ENCODE measurements at regions not wholly inside any gene's neighbourhood (a gene's known extent, or its start where the extent isn't known, plus 50 kb on each side); places are given as distances from the start of the nearest gene placed in this dataset.

DNA sequence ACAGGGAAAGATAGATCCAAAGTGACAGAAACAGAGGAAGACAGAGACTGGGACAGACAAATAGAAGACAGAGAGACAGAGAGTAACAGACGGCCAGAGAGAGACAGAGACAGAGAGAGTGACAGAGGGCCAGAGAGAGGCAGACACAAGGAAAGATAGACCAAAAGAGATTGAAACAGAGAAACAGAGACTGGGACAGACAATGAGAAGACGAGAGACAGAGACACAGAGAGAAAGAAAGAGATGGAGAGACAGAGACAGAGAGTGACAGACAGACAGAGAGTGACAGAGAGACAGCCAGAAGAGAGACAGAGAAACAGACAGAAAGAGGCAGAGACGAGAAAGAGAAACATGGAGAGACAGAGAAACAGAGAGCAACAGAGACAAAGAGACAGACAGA is 127.3 kb downstream of the UQCRFS1 start:
- H3K36me3 ChIP-seq = no peaks in the 10 kb centered on the region
- no peak for TF ChIP-seq Cebpa-rat (IDR thresholded peaks at IDR 0.05)
- H3K27ac ChIP-seq = no peak overlapping the region
- no peak overlapping the region for H3K9ac ChIP-seq
- no peaks in the 10 kb centered on the region for H4K20me1 ChIP-seq
- no peak overlapping the region for H3K4me2 ChIP-seq
- no peaks in the 10 kb centered on the region for H3K27me3 ChIP-seq
- H3K4me1 ChIP-seq = peaks cover 4% of the 10 kb centered on the region
- no peaks in the 10 kb centered on the region for H3K9me3 ChIP-seq
- H3K4me3 ChIP-seq = no peak overlapping the region

DNA sequence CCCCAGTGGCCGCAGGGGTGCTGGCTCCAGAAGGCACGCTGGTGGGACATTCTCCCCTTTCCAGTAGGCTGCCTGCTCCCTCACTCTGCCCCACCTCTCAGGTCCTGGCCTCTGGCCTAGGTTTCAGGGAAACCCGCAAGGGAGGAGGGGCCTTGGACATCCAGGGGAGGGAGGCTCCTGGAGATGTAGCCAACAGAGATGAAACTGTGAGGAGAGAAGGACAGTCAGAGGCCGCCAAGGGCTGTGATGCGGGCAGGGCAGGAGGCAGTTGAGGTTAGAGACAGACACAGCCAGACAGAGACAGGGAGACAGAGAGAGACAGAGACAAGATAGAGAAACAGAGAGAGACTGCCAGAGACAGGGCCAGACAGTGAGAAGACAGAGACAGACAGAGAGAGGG is 127.7 kb downstream of the UQCRFS1 start:
- no peak overlapping the region for H3K9ac ChIP-seq
- H3K4me3 ChIP-seq = no peak overlapping the region
- no peak overlapping the region for H3K27ac ChIP-seq
- TF ChIP-seq Cebpa-rat (IDR thresholded peaks at IDR 0.05) = no peak
- no peaks in the 10 kb centered on the region for H3K36me3 ChIP-seq
- peaks cover 6% of the 10 kb centered on the region for H3K4me1 ChIP-seq
- no peaks in the 10 kb centered on the region for H3K27me3 ChIP-seq
- H3K4me2 ChIP-seq = no peak overlapping the region
- no peaks in the 10 kb centered on the region for H3K9me3 ChIP-seq
- no peaks in the 10 kb centered on the region for H4K20me1 ChIP-seq

DNA sequence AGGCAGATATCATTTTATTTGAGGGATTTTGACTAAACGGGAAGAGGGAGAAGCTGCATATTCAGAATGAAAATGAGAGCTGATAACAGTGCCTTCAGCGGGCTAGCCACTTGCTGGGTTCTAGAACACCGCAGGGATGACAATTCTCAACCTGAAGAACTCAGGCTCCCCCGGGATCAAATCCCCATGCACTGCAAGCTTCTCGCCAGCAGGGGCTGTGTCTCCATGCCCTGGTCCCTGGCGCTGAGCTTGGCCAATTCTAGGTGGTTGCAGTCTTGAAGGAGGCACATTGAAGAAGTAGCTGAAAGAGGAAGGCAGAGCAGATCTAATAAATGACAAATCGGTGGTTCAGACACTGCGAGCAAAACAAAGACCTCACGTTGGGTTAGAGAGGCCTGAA is 128.7 kb downstream of the UQCRFS1 start:
- H3K4me1 ChIP-seq = peaks cover 6% of the 10 kb centered on the region
- H3K4me2 ChIP-seq = no peak overlapping the region
- no peak overlapping the region for H3K9ac ChIP-seq
- H3K36me3 ChIP-seq = no peaks in the 10 kb centered on the region
- no peaks in the 10 kb centered on the region for H4K20me1 ChIP-seq
- no peak overlapping the region for H3K4me3 ChIP-seq
- no peak for TF ChIP-seq Cebpa-rat (IDR thresholded peaks at IDR 0.05)
- no peaks in the 10 kb centered on the region for H3K9me3 ChIP-seq
- no peak overlapping the region for H3K27ac ChIP-seq
- no peaks in the 10 kb centered on the region for H3K27me3 ChIP-seq

DNA sequence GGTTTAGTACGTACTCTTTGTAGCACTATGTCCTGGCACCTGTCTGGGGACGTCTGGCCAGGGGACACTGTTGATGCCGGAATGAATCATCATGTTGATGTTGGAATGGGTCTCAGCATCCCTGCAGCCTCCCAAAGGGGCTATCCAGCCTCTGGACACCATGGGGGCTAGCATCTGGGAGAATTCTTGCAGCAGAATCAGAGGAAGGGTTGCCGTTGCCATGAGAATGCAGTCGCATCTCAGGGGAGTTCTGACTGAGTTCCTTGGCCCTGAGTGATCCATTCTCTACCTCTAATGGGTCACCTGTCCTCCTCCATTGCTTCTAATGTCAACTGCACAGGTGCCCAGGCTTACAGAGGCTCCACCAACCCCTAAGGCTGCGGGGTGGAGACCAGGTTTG is 129.1 kb downstream of the UQCRFS1 start:
- Histone ChIP-seq H3K9ac (no peak overlapping the region), H4K20me1 (no peaks in the 10 kb centered on the region), H3K36me3 (no peaks in the 10 kb centered on the region), H3K4me3 (no peak overlapping the region), H3K4me1 (peaks cover 6% of the 10 kb centered on the region), H3K4me2 (no peak overlapping the region), H3K9me3 (no peaks in the 10 kb centered on the region), H3K27ac (no peak overlapping the region), H3K27me3 (no peaks in the 10 kb centered on the region)
- TF ChIP-seq Cebpa-rat (IDR thresholded peaks at IDR 0.05) = no peak

DNA sequence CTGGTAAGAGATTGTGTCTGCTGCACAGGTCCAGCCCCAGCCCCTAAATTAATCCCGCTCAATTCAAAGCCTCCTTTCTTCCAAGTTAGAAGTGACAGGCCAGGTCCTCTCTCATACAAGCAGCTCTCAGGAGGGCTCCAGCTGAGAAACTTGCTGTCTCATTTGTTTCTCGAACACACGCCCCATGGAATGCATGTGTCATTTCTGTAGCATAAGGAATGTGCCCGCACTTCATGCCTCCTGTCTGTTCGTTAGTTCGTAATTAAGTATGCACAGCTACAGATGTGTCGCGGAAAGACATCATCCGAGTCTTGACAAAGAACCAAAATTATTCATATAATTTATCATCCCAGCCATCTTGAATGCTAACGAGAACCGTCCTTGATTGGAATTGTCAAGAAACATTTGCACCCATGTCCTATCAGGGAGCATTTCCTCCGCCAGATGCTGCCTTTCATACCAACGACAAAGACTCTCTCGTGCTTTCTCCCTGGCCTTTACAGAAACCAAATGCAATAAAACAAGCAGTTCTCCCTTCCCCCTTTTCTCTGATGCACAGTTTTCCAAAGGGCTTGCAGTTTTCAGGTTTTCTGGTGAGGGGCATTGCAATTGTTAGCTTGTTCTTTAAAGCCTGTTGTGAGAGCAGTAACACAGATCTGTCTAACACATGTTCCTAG is 133.5 kb downstream of the UQCRFS1 start:
- Histone ChIP-seq H3K4me3 (no peak overlapping the region), H4K20me1 (no peaks in the 10 kb centered on the region), H3K27me3 (no peaks in the 10 kb centered on the region), H3K4me2 (no peak overlapping the region), H3K9me3 (no peaks in the 10 kb centered on the region; the same call in 1 of the 2 replicates), H3K4me1 (peaks cover 6% of the 10 kb centered on the region), H3K9ac (no peak overlapping the region), H3K27ac (no peak overlapping the region), H3K36me3 (no peaks in the 10 kb centered on the region)
- TF ChIP-seq Cebpa-rat (IDR thresholded peaks at IDR 0.05) = no peak

DNA sequence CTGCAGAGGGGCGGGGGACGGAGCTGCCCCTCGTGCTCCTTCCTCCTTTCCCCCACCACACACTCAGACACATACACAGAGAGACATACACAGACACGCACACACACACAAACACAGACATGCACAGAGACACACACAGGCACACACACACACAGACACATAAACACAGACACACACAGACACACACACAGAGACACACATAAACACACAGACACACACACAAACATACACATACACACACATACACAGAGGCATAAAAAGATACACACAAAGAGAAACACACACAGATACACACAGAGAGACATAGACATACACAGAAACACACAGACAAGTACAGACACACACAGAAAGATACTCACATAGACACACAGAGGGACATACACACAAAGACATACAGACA is 136.0 kb downstream of the UQCRFS1 start:
- H3K4me1 ChIP-seq = peaks cover 6% of the 10 kb centered on the region
- no peaks in the 10 kb centered on the region for H3K36me3 ChIP-seq
- H3K4me2 ChIP-seq = no peak overlapping the region
- no peaks in the 10 kb centered on the region; the same call in 1 of the 2 replicates for H3K9me3 ChIP-seq
- no peak overlapping the region for H3K27ac ChIP-seq
- H3K9ac ChIP-seq = no peak overlapping the region
- no peaks in the 10 kb centered on the region for H4K20me1 ChIP-seq
- no peak overlapping the region for H3K4me3 ChIP-seq
- H3K27me3 ChIP-seq = no peaks in the 10 kb centered on the region
- TF ChIP-seq Cebpa-rat (IDR thresholded peaks at IDR 0.05) = no peak

DNA sequence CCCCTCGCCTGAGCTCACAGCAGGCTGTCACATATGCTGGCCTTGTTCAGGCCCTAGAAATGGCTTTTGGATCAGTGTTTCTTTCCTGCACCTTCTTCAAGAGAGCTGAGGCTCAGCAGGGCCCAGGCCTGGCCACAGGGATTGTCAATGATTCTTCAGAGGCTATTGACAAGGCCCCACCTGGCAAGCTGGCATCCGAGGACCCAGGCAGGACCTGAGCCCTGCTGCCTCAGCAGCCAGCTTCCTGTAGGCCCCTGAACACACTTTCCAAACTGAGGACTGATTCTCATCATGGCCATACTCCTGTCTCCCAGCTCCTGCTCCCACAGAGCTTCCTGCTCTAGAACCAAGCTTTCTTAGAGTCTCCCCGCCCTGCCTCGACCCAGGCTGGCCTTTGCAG is 136.8 kb downstream of the UQCRFS1 start:
- H3K36me3 ChIP-seq = no peaks in the 10 kb centered on the region
- TF ChIP-seq Cebpa-rat (IDR thresholded peaks at IDR 0.05) = no peak

DNA sequence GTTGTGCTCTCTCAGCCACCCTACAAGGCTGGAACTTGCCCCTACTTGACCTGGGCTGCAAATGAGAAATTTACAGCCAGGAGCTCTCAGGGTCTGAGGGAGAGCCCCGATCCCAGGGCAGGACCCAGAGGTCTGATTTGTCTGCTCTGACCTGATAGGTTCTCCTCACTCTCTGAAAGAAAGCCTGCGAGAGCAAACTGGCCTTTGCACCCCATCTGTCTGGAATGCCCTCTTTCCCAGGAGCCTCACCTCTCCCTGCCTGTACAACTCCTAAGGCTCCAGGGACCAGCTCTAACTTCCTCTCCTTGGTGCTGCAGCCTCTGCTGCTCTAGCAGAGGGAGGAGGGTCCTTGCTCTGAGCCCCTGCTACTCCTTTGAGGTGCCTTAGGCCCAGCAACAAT is 137.8 kb downstream of the UQCRFS1 start:
- Histone ChIP-seq H3K36me3 (no peaks in the 10 kb centered on the region), H3K27me3 (no peaks in the 10 kb centered on the region)

More for the DNA sequence above, 136.8 kb downstream of the UQCRFS1 start:
- no peak overlapping the region for H3K9ac ChIP-seq
- no peaks in the 10 kb centered on the region for H4K20me1 ChIP-seq
- no peaks in the 10 kb centered on the region; the same call in 1 of the 2 replicates for H3K9me3 ChIP-seq
- H3K27ac ChIP-seq = no peak overlapping the region
- H3K4me2 ChIP-seq = no peak overlapping the region
- no peaks in the 10 kb centered on the region for H3K27me3 ChIP-seq
- peaks cover 6% of the 10 kb centered on the region for H3K4me1 ChIP-seq
- H3K4me3 ChIP-seq = no peak overlapping the region

DNA sequence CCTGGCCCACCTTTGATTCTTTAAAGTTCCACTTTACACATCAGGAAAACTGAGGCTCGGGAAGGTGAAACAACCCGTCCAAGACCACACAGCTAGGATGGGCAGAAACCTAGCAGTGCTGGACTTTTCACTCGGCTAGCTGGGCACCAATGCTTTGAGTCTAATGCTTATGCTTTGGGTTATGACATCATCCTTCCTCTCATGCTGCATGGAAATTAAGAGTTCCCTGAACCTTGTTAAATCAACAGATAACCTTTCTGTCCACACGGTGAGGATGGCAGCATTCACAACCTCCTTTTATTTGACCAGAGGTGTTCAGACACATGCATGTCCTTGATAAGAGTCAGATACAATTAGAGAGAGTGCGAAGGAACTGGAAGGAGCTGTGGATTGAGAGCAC is 138.4 kb downstream of the UQCRFS1 start:
- Histone ChIP-seq H4K20me1 (no peaks in the 10 kb centered on the region), H3K9ac (no peak overlapping the region), H3K36me3 (no peaks in the 10 kb centered on the region), H3K4me3 (no peak overlapping the region), H3K4me2 (no peak overlapping the region), H3K4me1 (no peaks in the 10 kb centered on the region), H3K27me3 (no peaks in the 10 kb centered on the region), H3K27ac (no peak overlapping the region), H3K9me3 (no peaks in the 10 kb centered on the region; the same call in 1 of the 2 replicates)
- no peak for TF ChIP-seq Cebpa-rat (IDR thresholded peaks at IDR 0.05)

More for the DNA sequence above, 137.8 kb downstream of the UQCRFS1 start:
- no peaks in the 10 kb centered on the region for H3K4me1 ChIP-seq
- H3K9me3 ChIP-seq = no peaks in the 10 kb centered on the region; the same call in 1 of the 2 replicates
- TF ChIP-seq Cebpa-rat (IDR thresholded peaks at IDR 0.05) = no peak
- H3K9ac ChIP-seq = no peak overlapping the region
- no peak overlapping the region for H3K4me3 ChIP-seq
- no peaks in the 10 kb centered on the region for H4K20me1 ChIP-seq
- H3K27ac ChIP-seq = no peak overlapping the region
- no peak overlapping the region for H3K4me2 ChIP-seq

DNA sequence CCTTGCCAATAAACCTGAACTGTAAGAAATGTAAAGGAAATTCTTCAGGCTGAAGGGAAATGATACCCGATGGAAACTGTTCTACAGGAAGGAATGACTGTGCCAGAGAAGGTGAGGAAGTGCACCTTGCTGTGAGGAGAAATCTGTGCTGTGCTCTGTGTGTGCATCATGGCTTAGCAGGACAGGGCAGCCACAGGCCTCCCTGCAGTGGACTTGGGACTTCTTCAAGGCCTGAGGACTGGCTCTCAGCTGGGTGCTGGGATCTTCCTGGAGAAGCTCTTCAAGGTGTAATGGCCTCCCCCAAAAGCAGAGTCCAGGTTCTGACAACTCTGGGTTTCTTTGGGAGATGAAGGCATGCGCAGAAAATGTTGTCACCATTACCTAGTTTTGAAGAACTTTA is 145.1 kb downstream of the UQCRFS1 start:
- H3K4me2 ChIP-seq = no peak overlapping the region
- H3K4me1 ChIP-seq = peaks cover 4% of the 10 kb centered on the region
- no peaks in the 10 kb centered on the region for H3K27me3 ChIP-seq
- no peak overlapping the region for H3K4me3 ChIP-seq
- no peak overlapping the region for H3K27ac ChIP-seq
- H3K36me3 ChIP-seq = no peaks in the 10 kb centered on the region
- H3K9me3 ChIP-seq = no peaks in the 10 kb centered on the region
- TF ChIP-seq Cebpa-rat (IDR thresholded peaks at IDR 0.05) = no peak
- H4K20me1 ChIP-seq = no peaks in the 10 kb centered on the region
- H3K9ac ChIP-seq = no peak overlapping the region
